PC-3 (cell line): ENCODE measurements at regions not wholly inside any gene's neighbourhood (a gene's known extent, or its start where the extent isn't known, plus 50 kb on each side); places are given as distances from the start of the nearest gene placed in this dataset.

Experiments used
- CTCF ChIP-seq: fragments of 300-600 bp; sonication (generic); conservative IDR thresholded peaks from 2 replicates; pipeline ENCODE4 v1.5.1; 2017; ENCODE audit warnings: antibody characterized with exemption, low read depth, mild to moderate bottlenecking, low read length
- EZH2phosphoT487 ChIP-seq: fragments of 300-600 bp; sonication (generic); IDR thresholded peaks from 2 replicates; pipeline ENCODE4 v1.6.1; 2018; ENCODE audit warnings: mild to moderate bottlenecking, antibody characterized with exemption, low read length, borderline replicate concordance

- TF ChIP-seq EZH2phosphoT487 = no peak
- TF ChIP-seq CTCF = no peak
These were observed 1157.0 kb upstream of the INTU start for GRCh38 chr4:126475730-126476129.
